ENCODE measurements at regions not wholly inside any gene's neighbourhood (a gene's known extent, or its start where the extent isn't known, plus 50 kb on each side); places are given as distances from the start of the nearest gene placed in this dataset.

DNA sequence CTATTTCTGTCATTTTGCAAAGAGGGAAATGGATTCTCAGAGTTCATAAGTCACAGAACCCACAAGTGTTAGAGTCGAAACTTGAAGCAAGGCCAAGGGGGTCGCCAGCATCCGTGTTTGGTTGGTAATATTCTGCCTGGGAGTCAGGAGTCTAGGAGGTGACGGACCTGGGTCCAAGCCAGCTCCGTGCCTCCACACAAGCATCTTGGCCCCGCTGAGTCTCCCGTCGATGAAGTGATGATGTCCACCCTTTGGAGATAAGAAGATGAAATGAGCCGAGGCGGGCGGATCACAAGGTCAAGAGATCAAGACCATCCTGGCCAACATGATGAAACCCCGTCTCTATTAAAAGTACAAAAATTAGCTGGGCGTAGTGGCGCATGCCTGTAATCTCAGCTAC, 53.2 kb upstream of the TNRC6C start:
- TF ChIP-seq, protein P1, sequence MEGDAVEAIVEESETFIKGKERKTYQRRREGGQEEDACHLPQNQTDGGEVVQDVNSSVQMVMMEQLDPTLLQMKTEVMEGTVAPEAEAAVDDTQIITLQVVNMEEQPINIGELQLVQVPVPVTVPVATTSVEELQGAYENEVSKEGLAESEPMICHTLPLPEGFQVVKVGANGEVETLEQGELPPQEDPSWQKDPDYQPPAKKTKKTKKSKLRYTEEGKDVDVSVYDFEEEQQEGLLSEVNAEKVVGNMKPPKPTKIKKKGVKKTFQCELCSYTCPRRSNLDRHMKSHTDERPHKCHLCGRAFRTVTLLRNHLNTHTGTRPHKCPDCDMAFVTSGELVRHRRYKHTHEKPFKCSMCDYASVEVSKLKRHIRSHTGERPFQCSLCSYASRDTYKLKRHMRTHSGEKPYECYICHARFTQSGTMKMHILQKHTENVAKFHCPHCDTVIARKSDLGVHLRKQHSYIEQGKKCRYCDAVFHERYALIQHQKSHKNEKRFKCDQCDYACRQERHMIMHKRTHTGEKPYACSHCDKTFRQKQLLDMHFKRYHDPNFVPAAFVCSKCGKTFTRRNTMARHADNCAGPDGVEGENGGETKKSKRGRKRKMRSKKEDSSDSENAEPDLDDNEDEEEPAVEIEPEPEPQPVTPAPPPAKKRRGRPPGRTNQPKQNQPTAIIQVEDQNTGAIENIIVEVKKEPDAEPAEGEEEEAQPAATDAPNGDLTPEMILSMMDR (conservative IDR thresholded peaks at IDR 0.05; ENCODE audit: low read depth, low read length): no peak
- TF ChIP-seq EZH2phosphoT487 (IDR thresholded peaks at IDR 0.05; ENCODE audit: borderline replicate concordance, low read length) (no peak), EZH2 (IDR thresholded peaks at IDR 0.05; ENCODE audit: low read length, unreplicated experiment) (no peak)
- intact Hi-C loops (cut with micrococcal nuclease): no loop called here
- Histone ChIP-seq H3K4me3 (ENCODE audit: low read length) (no peak overlapping the region), H3K9me2 (replicated peaks; ENCODE audit: low read length) (no peaks in the 10 kb centered on the region), H3K36me3 (ENCODE audit: low read depth, low read length) (no peaks in the 10 kb centered on the region), H4K20me1 (ENCODE audit: low read length) (no peaks in the 10 kb centered on the region), H3K27me3 (ENCODE audit: low read length) (peaks cover 91% of the 10 kb centered on the region), H3K79me2 (ENCODE audit: low read length) (no peaks in the 10 kb centered on the region), H3F3A (ENCODE audit: low read length, unreplicated experiment) (no peaks in the 10 kb centered on the region), H3K27ac (ENCODE audit: low read length) (no peak overlapping the region), H3K4me2 (ENCODE audit: low read length) (no peak overlapping the region), H2AFZ (ENCODE audit: low read length) (no peak overlapping the region), H3K9me3 (ENCODE audit: low read length) (no peaks in the 10 kb centered on the region), H3K9ac (ENCODE audit: low read length) (no peak overlapping the region), H3K4me1 (ENCODE audit: insufficient read depth, low read length) (no peaks in the 10 kb centered on the region)
- ChIA-PET CTCF (no interaction called here), POLR2A (ENCODE audit: unreplicated experiment) (no interaction called here)
- BruUV-seq (replicated peaks): no TSS peak
- ATAC-seq (no peak), DNase-seq (no peak)

DNA sequence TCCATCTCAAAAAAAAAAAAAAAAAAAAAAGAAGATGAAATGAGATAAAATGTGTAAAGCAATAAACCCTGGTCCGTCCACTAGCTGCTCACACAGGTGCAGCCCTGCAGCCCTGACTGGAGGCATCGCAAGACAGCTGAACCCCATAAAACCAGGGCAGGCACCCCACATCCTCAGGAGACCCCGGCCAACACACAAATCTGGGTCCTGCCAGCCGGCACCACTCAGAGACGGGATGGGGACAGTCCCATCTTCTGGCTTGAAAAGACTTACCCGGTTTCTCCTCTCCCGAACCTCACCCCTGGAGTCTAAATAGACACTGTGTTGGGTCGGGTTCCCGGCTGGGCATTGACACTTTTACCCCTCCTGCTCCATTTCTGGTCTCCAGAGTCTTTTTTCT, 52.7 kb upstream of the TNRC6C start:
- no peaks in the 10 kb centered on the region for H3K9me2 ChIP-seq (replicated peaks; ENCODE audit: low read length)
- BruUV-seq (replicated peaks): no TSS peak
- H3K4me3 ChIP-seq (ENCODE audit: low read length): no peak overlapping the region
- intact Hi-C loops (cut with micrococcal nuclease): no loop called here
- H3K79me2 ChIP-seq (ENCODE audit: low read length): no peaks in the 10 kb centered on the region
- no peak overlapping the region for H3K4me2 ChIP-seq (ENCODE audit: low read length)
- ChIA-PET CTCF (no interaction called here), POLR2A (ENCODE audit: unreplicated experiment) (no interaction called here)
- no peak overlapping the region for H2AFZ ChIP-seq (ENCODE audit: low read length)
- no peaks in the 10 kb centered on the region for H3K4me1 ChIP-seq (ENCODE audit: insufficient read depth, low read length)
- no peaks in the 10 kb centered on the region for H3K9me3 ChIP-seq (ENCODE audit: low read length)
- peaks cover 90% of the 10 kb centered on the region for H3K27me3 ChIP-seq (ENCODE audit: low read length)
- TF ChIP-seq EZH2phosphoT487 (IDR thresholded peaks at IDR 0.05; ENCODE audit: borderline replicate concordance, low read length) (no peak), EZH2 (IDR thresholded peaks at IDR 0.05; ENCODE audit: low read length, unreplicated experiment) (no peak)
- TF ChIP-seq, protein P1 (conservative IDR thresholded peaks at IDR 0.05; ENCODE audit: low read depth, low read length): no peak
- DNase-seq (no peak), ATAC-seq (no peak)
- no peaks in the 10 kb centered on the region for H3K36me3 ChIP-seq (ENCODE audit: low read depth, low read length)
- no peak overlapping the region for H3K9ac ChIP-seq (ENCODE audit: low read length)
- no peaks in the 10 kb centered on the region for H3F3A ChIP-seq (ENCODE audit: low read length, unreplicated experiment)
- H3K27ac ChIP-seq (ENCODE audit: low read length): no peak overlapping the region
- H4K20me1 ChIP-seq (ENCODE audit: low read length): no peaks in the 10 kb centered on the region

DNA sequence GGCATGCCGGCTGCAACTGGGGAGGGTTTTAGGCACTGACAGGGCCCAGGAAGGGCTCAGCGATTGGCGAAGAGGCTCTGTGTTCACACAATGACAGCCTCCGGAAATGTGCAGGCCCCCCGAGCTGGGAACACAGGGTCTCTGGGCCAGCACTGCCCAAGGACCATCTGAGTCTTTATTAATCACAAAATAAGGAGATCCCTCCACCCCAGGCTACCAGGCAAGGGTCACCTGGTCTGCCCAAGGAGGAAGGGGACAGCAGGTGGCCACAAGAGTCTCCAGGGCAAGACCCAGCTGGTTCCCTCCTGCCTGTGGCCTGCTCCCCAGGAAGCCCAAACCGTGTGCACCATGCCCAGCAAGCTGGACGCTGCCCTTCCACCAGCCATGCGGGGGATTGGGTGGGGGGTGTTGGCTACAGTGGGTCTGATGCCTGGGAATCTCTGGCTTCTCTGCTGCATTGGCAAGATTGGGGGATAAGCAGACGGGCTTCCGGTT, 52.1 kb upstream of the TNRC6C start:
- peaks cover 84% of the 10 kb centered on the region for H3K27me3 ChIP-seq (ENCODE audit: low read length)
- POLR2A ChIA-PET (ENCODE audit: unreplicated experiment): no interaction called here
- intact Hi-C loops (cut with micrococcal nuclease): no loop called here
- DNase-seq: no peak
- no peaks in the 10 kb centered on the region for H3K79me2 ChIP-seq (ENCODE audit: low read length)
- H3K36me3 ChIP-seq (ENCODE audit: low read depth, low read length): no peaks in the 10 kb centered on the region
- H3K9me2 ChIP-seq (replicated peaks; ENCODE audit: low read length): no peaks in the 10 kb centered on the region
- H2AFZ ChIP-seq (ENCODE audit: low read length): no peak overlapping the region
- no peaks in the 10 kb centered on the region for H4K20me1 ChIP-seq (ENCODE audit: low read length)
- no peaks in the 10 kb centered on the region for H3K9me3 ChIP-seq (ENCODE audit: low read length)
- no TSS peak for BruUV-seq (replicated peaks)
- CTCF ChIA-PET: no interaction called here
- TF ChIP-seq, protein P1 (conservative IDR thresholded peaks at IDR 0.05; ENCODE audit: low read depth, low read length): no peak
- no peak for TF ChIP-seq EZH2phosphoT487 (IDR thresholded peaks at IDR 0.05; ENCODE audit: borderline replicate concordance, low read length)
- no peak for TF ChIP-seq EZH2 (IDR thresholded peaks at IDR 0.05; ENCODE audit: low read length, unreplicated experiment)
- H3K4me3 ChIP-seq (ENCODE audit: low read length): no peak overlapping the region
- no peaks in the 10 kb centered on the region for H3K4me1 ChIP-seq (ENCODE audit: insufficient read depth, low read length)
- H3F3A ChIP-seq (ENCODE audit: low read length, unreplicated experiment): no peaks in the 10 kb centered on the region
- H3K9ac ChIP-seq (ENCODE audit: low read length): no peak overlapping the region
- no peak overlapping the region for H3K27ac ChIP-seq (ENCODE audit: low read length)
- no peak for ATAC-seq
- no peak overlapping the region for H3K4me2 ChIP-seq (ENCODE audit: low read length)

Data from PC-3 (cell line).